ENCODE measurements at regions not wholly inside any gene's neighbourhood (a gene's known extent, or its start where the extent isn't known, plus 50 kb on each side); places are given as distances from the start of the nearest gene placed in this dataset.

DNA sequence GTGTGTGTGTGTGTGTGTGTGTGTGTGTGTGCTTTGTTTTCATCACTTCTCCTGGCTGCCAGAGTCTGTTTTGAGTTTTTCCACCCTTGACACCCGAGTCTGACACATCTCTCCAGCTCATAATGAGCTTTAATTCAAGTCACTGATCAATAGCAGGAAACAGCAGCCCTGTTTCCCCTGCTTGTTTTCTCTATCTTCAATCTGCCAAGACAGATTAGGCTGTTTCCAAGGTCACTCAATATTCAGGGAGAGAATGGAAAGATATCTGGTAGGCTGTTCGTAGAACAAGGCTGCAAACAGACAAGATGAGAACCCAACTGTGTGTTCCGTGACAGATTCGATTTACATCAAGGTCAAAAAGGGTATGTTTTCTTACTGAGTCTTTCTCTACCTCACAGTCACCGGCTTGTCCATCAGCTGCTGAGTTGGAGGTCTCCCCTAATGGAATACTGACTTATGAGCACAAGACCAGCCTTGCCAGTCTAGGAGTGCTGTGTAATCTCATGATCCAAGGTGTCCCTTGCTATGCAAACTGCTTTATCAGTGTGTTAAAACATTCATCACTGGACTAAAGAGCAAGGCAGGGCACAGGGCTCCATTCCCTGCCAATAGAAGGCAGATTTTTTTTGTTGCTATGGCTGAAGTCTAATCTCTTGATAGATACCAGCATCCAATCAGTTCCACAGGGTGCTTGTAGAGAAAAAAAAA, 187.9 kb upstream of the LMCD1 start:
- TF ChIP-seq, protein P1, sequence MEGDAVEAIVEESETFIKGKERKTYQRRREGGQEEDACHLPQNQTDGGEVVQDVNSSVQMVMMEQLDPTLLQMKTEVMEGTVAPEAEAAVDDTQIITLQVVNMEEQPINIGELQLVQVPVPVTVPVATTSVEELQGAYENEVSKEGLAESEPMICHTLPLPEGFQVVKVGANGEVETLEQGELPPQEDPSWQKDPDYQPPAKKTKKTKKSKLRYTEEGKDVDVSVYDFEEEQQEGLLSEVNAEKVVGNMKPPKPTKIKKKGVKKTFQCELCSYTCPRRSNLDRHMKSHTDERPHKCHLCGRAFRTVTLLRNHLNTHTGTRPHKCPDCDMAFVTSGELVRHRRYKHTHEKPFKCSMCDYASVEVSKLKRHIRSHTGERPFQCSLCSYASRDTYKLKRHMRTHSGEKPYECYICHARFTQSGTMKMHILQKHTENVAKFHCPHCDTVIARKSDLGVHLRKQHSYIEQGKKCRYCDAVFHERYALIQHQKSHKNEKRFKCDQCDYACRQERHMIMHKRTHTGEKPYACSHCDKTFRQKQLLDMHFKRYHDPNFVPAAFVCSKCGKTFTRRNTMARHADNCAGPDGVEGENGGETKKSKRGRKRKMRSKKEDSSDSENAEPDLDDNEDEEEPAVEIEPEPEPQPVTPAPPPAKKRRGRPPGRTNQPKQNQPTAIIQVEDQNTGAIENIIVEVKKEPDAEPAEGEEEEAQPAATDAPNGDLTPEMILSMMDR (IDR thresholded peaks at IDR 0.05): no peak
- TF ChIP-seq POLR2A (IDR thresholded peaks at IDR 0.05): no peak

Data from heart left ventricle (tissue), 13 donors.